Chondrocyte (in vitro differentiated cells): ENCODE measurements at regions not wholly inside any gene's neighbourhood (a gene's known extent, or its start where the extent isn't known, plus 50 kb on each side); places are given as distances from the start of the nearest gene placed in this dataset.

Source experiments
- DNase-seq: peaks from one replicate; pipeline ENCODE4 v3.0.0; 2021; ENCODE audit warnings: mixed read lengths, low spot score
- H3K27ac Mint-ChIP-seq: one replicate; pipeline ENCODE4 v1.8.0; 2021; ENCODE audit warnings: mild to moderate bottlenecking, moderate library complexity, mixed read lengths; ENCODE audit not compliant: unreplicated experiment
- H3K27me3 Mint-ChIP-seq: 2 replicates; pipeline ENCODE4 v1.8.0; 2021; ENCODE audit warnings: low read depth, mixed read lengths
- H3K36me3 Mint-ChIP-seq: 2 replicates; pipeline ENCODE4 v1.8.0; 2021; ENCODE audit warnings: low read depth, mixed read lengths
- H3K4me1 Mint-ChIP-seq: 2 replicates; pipeline ENCODE4 v1.8.0; 2021; ENCODE audit warnings: low read depth, mild to moderate bottlenecking, mixed read lengths
- H3K4me3 Mint-ChIP-seq: one replicate; pipeline ENCODE4 v1.8.0; 2021; ENCODE audit warnings: mild to moderate bottlenecking, moderate library complexity, mixed read lengths; ENCODE audit not compliant: unreplicated experiment
- H3K9me3 Mint-ChIP-seq: 2 replicates; pipeline ENCODE4 v1.8.0; 2021; ENCODE audit warnings: low read depth, mixed read lengths
- TF ChIP-seq, protein P1 (sequence below): fragments of 200-600 bp; sonication (generic); IDR thresholded peaks from 2 replicates; pipeline ENCODE4 v1.5.0; 2021; ENCODE audit warnings: antibody characterized with exemption, mild to moderate bottlenecking, moderate library complexity

DNA sequence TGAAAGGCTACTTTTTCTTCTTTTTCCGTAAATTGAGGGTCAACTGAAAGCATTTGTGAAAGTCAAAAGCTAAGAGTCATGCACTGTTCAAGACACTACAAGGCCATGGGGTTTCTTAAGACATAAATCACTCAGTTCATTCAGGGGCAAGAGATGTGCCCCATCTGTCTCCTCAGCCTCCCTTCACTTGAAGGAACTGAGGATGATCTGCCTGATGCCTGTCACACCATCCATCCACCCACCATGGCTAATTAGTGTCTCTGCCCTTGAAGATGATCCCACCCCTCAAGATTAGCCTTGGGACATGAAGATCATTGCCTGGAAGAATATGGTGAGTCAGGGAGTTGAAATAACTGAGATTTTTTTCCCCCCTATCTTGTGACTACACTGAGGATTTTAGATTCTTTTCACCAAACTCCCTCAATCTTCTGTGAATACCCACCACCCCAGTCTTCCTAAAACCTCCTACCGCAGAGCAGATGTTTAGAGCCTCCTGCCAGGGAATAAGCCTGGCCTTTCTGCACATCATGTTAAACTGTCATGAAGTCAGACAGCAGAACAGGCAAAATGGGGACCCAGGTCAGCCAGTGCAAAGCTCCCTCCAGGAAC, 88.6 kb upstream of the LMO4 start:
- TF ChIP-seq, protein P1, sequence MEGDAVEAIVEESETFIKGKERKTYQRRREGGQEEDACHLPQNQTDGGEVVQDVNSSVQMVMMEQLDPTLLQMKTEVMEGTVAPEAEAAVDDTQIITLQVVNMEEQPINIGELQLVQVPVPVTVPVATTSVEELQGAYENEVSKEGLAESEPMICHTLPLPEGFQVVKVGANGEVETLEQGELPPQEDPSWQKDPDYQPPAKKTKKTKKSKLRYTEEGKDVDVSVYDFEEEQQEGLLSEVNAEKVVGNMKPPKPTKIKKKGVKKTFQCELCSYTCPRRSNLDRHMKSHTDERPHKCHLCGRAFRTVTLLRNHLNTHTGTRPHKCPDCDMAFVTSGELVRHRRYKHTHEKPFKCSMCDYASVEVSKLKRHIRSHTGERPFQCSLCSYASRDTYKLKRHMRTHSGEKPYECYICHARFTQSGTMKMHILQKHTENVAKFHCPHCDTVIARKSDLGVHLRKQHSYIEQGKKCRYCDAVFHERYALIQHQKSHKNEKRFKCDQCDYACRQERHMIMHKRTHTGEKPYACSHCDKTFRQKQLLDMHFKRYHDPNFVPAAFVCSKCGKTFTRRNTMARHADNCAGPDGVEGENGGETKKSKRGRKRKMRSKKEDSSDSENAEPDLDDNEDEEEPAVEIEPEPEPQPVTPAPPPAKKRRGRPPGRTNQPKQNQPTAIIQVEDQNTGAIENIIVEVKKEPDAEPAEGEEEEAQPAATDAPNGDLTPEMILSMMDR, result no peak
- no peaks in the 10 kb centered on the region for H3K9me3 Mint-ChIP-seq
- no peak for DNase-seq
- no peak overlapping the region for H3K4me3 Mint-ChIP-seq
- H3K27me3 Mint-ChIP-seq, result peaks cover 2% of the 10 kb centered on the region
- H3K36me3 Mint-ChIP-seq, result no peaks in the 10 kb centered on the region
- no peak overlapping the region for H3K27ac Mint-ChIP-seq
- H3K4me1 Mint-ChIP-seq, result peaks cover 3% of the 10 kb centered on the region

DNA sequence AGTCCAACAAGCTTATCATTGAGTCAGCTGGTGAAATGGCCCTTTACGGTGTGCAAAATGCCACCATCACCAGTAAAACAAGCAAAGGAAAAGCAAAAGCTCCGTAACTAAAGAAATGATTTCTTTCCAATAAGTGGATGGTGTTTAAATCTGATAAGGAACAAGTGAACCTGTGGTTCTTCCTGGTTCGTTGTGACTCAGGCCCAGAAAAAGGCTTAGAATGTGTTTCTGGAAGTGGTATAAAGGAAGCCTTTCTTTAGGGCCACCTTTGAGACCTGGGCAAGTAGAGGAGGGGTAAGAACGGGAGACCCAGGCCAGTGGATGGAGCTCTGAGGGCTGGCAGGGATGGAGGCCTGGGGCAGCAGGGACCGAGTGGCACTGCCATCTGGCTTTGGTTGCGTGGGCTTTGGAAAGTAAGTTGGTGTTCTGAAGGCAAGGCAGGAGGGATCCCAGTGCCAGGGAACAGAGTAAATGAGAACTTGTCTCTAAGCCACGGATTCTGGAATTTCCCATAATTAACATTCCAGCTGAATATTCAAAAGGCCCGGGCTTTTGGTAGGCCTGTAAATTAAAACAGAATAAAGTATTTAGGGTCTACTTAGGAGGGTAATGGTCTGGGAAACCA, 87.9 kb upstream of the LMO4 start:
- H3K36me3 Mint-ChIP-seq, result no peaks in the 10 kb centered on the region
- H3K9me3 Mint-ChIP-seq, result no peaks in the 10 kb centered on the region
- H3K27ac Mint-ChIP-seq, result no peak overlapping the region
- H3K4me3 Mint-ChIP-seq, result no peak overlapping the region
- DNase-seq, result no peak
- peaks cover 3% of the 10 kb centered on the region for H3K4me1 Mint-ChIP-seq
- no peaks in the 10 kb centered on the region for H3K27me3 Mint-ChIP-seq
- TF ChIP-seq, protein P1, result no peak

DNA sequence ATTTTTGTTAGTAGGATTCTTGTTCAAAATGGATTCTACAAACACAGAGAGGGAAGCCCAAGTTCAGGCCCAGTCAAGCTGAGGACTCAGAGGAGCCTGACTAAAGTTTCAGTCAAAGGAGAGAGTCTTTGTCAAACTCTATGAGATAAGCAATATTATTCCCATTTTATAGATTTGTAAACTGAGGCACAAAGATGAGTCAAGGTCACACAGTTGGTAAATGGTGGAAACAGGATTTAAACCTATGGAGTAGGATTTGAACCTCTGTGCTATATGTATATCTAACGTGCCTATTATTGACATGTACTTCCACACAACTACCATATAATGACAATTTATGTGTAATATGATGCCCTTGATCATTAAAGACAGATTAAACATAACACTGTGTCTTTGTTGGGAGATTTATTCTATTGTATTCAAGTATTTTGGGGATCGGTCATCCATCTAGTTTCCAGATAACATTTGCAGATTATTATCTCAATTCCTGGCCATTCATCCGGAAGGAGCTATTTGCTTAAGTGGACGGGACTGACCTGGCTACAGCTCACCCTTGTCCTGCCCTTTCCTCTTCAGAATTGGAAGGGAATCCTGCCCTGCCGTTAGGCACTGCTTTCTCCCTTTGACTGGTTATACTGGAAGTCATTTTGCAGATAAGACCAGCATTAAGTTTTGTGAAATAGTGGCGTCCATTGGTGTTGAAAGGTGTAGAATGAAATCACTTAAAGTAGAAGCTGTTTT, 86.1 kb upstream of the LMO4 start:
- Mint-ChIP-seq H3K27ac (no peak overlapping the region), H3K4me1 (peaks cover 3% of the 10 kb centered on the region), H3K9me3 (no peaks in the 10 kb centered on the region), H3K27me3 (no peaks in the 10 kb centered on the region), H3K4me3 (no peak overlapping the region), H3K36me3 (no peaks in the 10 kb centered on the region)
- no peak for DNase-seq
- TF ChIP-seq, protein P1, result no peak

DNA sequence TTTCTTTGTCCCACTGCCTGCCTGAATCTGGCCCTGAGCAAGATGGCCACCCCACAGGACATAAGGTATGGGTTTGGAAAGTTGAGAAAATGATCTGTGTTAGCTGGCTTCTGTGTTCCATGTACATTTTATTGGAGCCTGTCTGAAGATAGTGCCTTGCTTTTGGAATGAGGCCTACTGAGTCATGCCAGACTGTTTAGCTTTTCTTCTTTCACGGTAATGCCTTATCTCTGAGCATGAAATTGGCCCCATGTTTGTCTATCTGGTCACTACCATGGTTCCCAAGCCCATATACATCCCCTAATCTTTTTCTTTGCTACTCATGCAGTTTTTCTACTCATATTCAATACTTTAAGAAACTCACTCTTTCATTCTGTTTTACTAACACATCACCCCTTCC, 85.1 kb upstream of the LMO4 start:
- peaks cover 3% of the 10 kb centered on the region for H3K27me3 Mint-ChIP-seq
- H3K36me3 Mint-ChIP-seq, result no peaks in the 10 kb centered on the region
- H3K4me3 Mint-ChIP-seq, result no peak overlapping the region
- TF ChIP-seq, protein P1, result no peak
- H3K9me3 Mint-ChIP-seq, result no peaks in the 10 kb centered on the region
- H3K4me1 Mint-ChIP-seq, result peaks cover 3% of the 10 kb centered on the region
- DNase-seq, result no peak
- no peak overlapping the region for H3K27ac Mint-ChIP-seq

DNA sequence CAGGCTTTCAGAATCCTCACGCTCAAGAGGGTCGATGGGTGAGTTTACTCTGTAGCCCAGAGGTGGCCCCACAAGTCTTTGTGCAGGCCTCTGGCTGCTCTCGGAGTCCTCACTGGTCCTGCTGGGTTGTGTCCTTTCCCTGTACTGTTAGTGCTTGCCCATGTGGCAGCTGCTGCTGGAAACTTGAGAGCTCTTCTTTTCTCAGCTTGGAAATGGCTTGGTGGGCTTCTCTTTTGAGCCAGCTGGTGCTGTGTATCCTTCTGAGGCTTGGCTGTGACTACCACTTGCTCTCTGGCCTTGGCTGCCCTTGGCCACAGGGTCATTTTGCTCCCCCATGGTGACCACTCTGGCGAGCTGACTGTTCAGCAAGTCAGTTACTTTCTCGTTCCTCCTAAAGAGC, 82.2 kb upstream of the LMO4 start:
- TF ChIP-seq, protein P1, result no peak
- peaks cover 3% of the 10 kb centered on the region for H3K4me1 Mint-ChIP-seq
- no peak overlapping the region for H3K4me3 Mint-ChIP-seq
- no peaks in the 10 kb centered on the region for H3K36me3 Mint-ChIP-seq
- H3K27me3 Mint-ChIP-seq, result peaks cover 6% of the 10 kb centered on the region
- DNase-seq, result no peak
- no peaks in the 10 kb centered on the region for H3K9me3 Mint-ChIP-seq
- H3K27ac Mint-ChIP-seq, result no peak overlapping the region
